GM12892 (cell line): ENCODE measurements at regions not wholly inside any gene's neighbourhood (a gene's known extent, or its start where the extent isn't known, plus 50 kb on each side); places are given as distances from the start of the nearest gene placed in this dataset.

ENCODE experiments used
- POLR2A ChIP-seq: IDR thresholded peaks from 2 replicates; pipeline ENCODE4 v1.6.1; 2011; ENCODE audit warnings: low read depth, low read length, control low read depth
- POLR2AphosphoS5 ChIP-seq: IDR thresholded peaks from 2 replicates; pipeline ENCODE4 v1.6.1; 2011; ENCODE audit warnings: low read depth, low read length, control low read depth
- TAF1 ChIP-seq: IDR thresholded peaks from 2 replicates; pipeline ENCODE4 v1.6.1; 2011; ENCODE audit warnings: low read depth, mild to moderate bottlenecking, control low read depth, low read length, borderline replicate concordance

- TF ChIP-seq TAF1 (no peak), POLR2AphosphoS5 (no peak), POLR2A (no peak)
These were observed 232.3 kb upstream of the NEIL3 start for GRCh38 chr4:177077095-177077971.
